Smooth muscle cell (in vitro differentiated cells): ENCODE measurements at regions not wholly inside any gene's neighbourhood (a gene's known extent, or its start where the extent isn't known, plus 50 kb on each side); places are given as distances from the start of the nearest gene placed in this dataset.

ENCODE experiments used
- DNase-seq: peaks from one replicate; lab custom pipeline; 2025; ENCODE audit not compliant: unreplicated experiment; lab: John Stamatoyannopoulos, UW
- H2AFZ ChIP-seq: fragments of 200-600 bp; sonication (generic); 2 replicates; pipeline ENCODE4 v1.6.0; 2016; ENCODE audit warnings: antibody characterized with exemption, low read depth, mild to moderate bottlenecking
- H3F3A ChIP-seq: fragments of 200-600 bp; sonication (generic); 2 replicates; pipeline ENCODE4 v1.6.0; 2017; ENCODE audit warnings: antibody characterized with exemption, low read depth
- H3K27ac ChIP-seq: fragments of 200-600 bp; sonication (generic); 2 replicates; pipeline ENCODE4 v1.5.1; 2016; ENCODE audit warnings: low read depth, mild to moderate bottlenecking
- H3K27me3 ChIP-seq: fragments of 200-600 bp; sonication (generic); 2 replicates; pipeline ENCODE4 v1.6.1; 2016; ENCODE audit warnings: low read depth, mild to moderate bottlenecking
- H3K36me3 ChIP-seq: fragments of 200-600 bp; sonication (generic); 2 replicates; pipeline ENCODE4 v1.5.1; 2016; ENCODE audit warnings: low read depth
- H3K4me1 ChIP-seq: fragments of 200-600 bp; sonication (generic); 2 replicates; pipeline ENCODE4 v1.5.1; 2016; ENCODE audit warnings: low read depth
- H3K4me2 ChIP-seq: fragments of 200-600 bp; sonication (generic); 2 replicates; pipeline ENCODE4 v1.6.0; 2016; ENCODE audit warnings: mild to moderate bottlenecking
- H3K4me3 ChIP-seq: fragments of 200-600 bp; sonication (generic); 2 replicates; pipeline ENCODE4 v1.5.1; 2016; ENCODE audit warnings: mild to moderate bottlenecking
- H3K79me2 ChIP-seq: fragments of 200-600 bp; sonication (generic); 2 replicates; pipeline ENCODE4 v1.6.0; 2016; ENCODE audit warnings: low read depth, mild to moderate bottlenecking
- H3K9ac ChIP-seq: fragments of 200-600 bp; sonication (generic); 2 replicates; pipeline ENCODE4 v1.6.0; 2016; ENCODE audit warnings: low read depth
- H3K9me3 ChIP-seq: fragments of 200-600 bp; sonication (generic); replicated peaks from 2 replicates; pipeline ENCODE4 v1.5.1; 2016; ENCODE audit warnings: low read depth
- H4K20me1 ChIP-seq: fragments of 200-600 bp; sonication (generic); 2 replicates; pipeline ENCODE4 v1.6.0; 2016; ENCODE audit warnings: low read depth
- WGBS: methylation state at CpG from one replicate; pipeline ENCODE4 v1.1.7; 2016; ENCODE audit warnings: low lambda C conversion rate; 5-methylcytosine and 5-hydroxymethylcytosine counted together
- TF ChIP-seq, protein P1 (sequence below): fragments of 200-600 bp; sonication (generic); IDR thresholded peaks from 2 replicates; pipeline ENCODE4 v1.5.1; 2017; ENCODE audit warnings: borderline replicate concordance, mild to moderate bottlenecking, antibody characterized with exemption; ENCODE audit not compliant: insufficient read depth, poor library complexity, severe bottlenecking

DNA sequence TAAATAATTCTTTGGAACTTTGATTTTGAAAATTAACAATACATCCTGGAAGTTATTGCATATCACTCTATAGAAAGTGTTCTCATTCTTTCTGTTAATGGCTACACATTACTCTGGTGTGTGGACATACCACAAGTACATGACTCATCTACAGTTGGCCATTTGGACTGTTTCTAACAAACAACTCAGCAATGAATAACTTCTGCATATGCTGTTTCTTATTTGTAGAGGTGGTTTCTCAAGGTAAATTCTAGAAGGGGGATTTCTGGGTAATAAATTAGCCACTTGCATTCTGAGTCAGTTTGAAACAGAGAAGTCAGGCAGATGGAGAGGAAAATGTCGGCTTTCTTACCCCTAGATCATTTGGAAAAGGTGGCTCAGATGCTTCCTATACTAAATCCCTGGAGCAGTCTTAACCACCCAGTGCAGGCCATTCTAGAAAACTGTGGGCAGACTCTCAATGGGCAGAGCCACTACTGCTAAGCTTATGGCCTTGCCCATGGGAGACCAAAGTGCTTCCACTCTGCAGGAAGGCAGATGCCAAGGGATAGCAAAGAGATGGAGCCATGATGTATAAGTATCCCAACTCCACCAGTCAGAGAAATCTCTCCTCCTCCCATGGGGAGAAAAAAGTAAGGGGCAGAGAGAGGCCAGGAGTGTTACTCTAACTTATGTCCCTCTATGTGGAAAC is 194.0 kb upstream of the PLPP4 start:
- H3K4me2 ChIP-seq, result no peak overlapping the region
- no peak overlapping the region for H3K27ac ChIP-seq
- no peaks in the 10 kb centered on the region for H3K9me3 ChIP-seq
- H3K4me1 ChIP-seq, result no peaks in the 10 kb centered on the region
- no peaks in the 10 kb centered on the region for H3K79me2 ChIP-seq
- H4K20me1 ChIP-seq, result no peaks in the 10 kb centered on the region
- H3F3A ChIP-seq, result no peaks in the 10 kb centered on the region
- TF ChIP-seq, protein P1, sequence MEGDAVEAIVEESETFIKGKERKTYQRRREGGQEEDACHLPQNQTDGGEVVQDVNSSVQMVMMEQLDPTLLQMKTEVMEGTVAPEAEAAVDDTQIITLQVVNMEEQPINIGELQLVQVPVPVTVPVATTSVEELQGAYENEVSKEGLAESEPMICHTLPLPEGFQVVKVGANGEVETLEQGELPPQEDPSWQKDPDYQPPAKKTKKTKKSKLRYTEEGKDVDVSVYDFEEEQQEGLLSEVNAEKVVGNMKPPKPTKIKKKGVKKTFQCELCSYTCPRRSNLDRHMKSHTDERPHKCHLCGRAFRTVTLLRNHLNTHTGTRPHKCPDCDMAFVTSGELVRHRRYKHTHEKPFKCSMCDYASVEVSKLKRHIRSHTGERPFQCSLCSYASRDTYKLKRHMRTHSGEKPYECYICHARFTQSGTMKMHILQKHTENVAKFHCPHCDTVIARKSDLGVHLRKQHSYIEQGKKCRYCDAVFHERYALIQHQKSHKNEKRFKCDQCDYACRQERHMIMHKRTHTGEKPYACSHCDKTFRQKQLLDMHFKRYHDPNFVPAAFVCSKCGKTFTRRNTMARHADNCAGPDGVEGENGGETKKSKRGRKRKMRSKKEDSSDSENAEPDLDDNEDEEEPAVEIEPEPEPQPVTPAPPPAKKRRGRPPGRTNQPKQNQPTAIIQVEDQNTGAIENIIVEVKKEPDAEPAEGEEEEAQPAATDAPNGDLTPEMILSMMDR, result no peak
- H3K27me3 ChIP-seq, result no peaks in the 10 kb centered on the region
- no peak overlapping the region for H2AFZ ChIP-seq
- DNase-seq, result no peak
- H3K9ac ChIP-seq, result no peak overlapping the region
- 93% methylated on average over 1 of the region's 1 CpG for WGBS
- H3K4me3 ChIP-seq, result no peak overlapping the region
- H3K36me3 ChIP-seq, result no peaks in the 10 kb centered on the region

DNA sequence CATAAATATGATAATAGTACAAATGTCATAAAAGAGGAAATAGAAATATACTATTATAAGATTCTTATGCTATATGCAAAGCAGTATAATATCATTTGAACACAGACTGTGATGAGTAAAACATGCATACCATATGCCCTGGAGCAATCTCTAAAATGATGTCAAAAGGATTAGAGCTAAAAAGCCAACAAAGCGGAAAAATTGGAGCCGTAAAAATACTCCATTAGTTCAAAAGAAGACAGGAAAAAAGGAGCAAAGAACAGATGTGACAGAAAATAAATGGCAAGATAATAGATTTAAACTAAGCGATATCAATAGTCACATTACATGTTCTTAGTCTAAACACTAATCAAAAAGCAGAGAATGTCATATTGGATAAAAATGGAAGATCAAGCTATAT is 191.0 kb upstream of the PLPP4 start:
- H3K4me2 ChIP-seq, result no peak overlapping the region
- no peak overlapping the region for H3K27ac ChIP-seq
- H3K27me3 ChIP-seq, result no peaks in the 10 kb centered on the region
- TF ChIP-seq, protein P1, result no peak
- no peak for DNase-seq
- H3K9ac ChIP-seq, result no peak overlapping the region
- no peak overlapping the region for H2AFZ ChIP-seq
- no peaks in the 10 kb centered on the region for H3K36me3 ChIP-seq
- WGBS, result 70% methylated on average over 3 of the region's 3 CpGs
- H3F3A ChIP-seq, result no peaks in the 10 kb centered on the region
- no peak overlapping the region for H3K4me3 ChIP-seq
- H4K20me1 ChIP-seq, result no peaks in the 10 kb centered on the region
- H3K9me3 ChIP-seq, result no peaks in the 10 kb centered on the region
- no peaks in the 10 kb centered on the region for H3K79me2 ChIP-seq
- no peaks in the 10 kb centered on the region for H3K4me1 ChIP-seq

DNA sequence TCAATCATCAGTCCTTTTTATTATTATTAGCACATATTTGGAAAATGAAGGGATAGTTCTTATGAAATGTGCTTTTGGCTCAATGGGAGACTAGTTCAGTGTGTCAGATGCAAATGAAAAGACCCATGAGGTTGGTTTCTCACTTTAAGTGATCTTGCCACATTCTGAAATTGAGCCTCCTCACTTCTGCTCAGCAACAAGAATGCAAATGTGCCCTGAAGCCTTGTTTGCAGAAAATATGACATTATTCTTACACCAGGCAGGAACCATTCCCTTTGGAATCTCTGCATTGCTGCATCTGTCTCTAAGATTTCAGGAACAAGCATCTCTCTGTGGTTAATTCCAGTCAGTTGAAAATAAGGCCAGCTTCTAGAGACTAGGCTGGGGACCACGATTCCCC is 186.1 kb upstream of the PLPP4 start:
- 74% methylated on average over 1 of the region's 1 CpG for WGBS
- no peaks in the 10 kb centered on the region for H3K27me3 ChIP-seq

DNA sequence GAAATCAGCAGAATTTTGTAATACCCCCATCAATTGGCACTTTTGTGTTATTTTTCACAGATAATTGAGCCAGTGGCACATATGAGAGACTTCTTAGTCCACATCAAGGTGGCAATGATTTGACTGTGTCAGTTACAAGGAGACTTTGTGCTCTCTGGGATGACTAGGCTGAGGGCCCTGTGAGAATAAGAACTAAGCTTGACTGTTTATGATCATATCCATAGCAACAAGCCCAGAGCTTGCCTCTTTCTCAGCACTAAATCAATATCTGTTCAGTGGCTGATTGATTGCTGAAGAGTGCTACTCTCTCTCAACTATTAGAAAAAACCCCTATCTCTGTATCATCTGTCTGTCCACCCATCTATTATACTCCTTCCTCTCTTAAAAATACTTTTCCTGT is 185.3 kb upstream of the PLPP4 start:
- Histone ChIP-seq H2AFZ (no peak overlapping the region), H3K4me2 (no peak overlapping the region), H3K27ac (no peak overlapping the region), H3K9ac (no peak overlapping the region), H3K9me3 (no peaks in the 10 kb centered on the region), H3K79me2 (no peaks in the 10 kb centered on the region), H3K4me1 (no peaks in the 10 kb centered on the region), H3K36me3 (no peaks in the 10 kb centered on the region), H4K20me1 (no peaks in the 10 kb centered on the region), H3F3A (no peaks in the 10 kb centered on the region), H3K4me3 (no peak overlapping the region), H3K27me3 (no peaks in the 10 kb centered on the region)
- DNase-seq, result no peak
- TF ChIP-seq, protein P1, result no peak

More for the DNA sequence above, 186.1 kb upstream of the PLPP4 start:
- Histone ChIP-seq H3K4me2 (no peak overlapping the region), H3K79me2 (no peaks in the 10 kb centered on the region), H4K20me1 (no peaks in the 10 kb centered on the region), H3F3A (no peaks in the 10 kb centered on the region), H3K9me3 (no peaks in the 10 kb centered on the region), H2AFZ (no peak overlapping the region), H3K4me3 (no peak overlapping the region), H3K4me1 (no peaks in the 10 kb centered on the region), H3K9ac (no peak overlapping the region), H3K27ac (no peak overlapping the region), H3K36me3 (no peaks in the 10 kb centered on the region)
- DNase-seq, result no peak
- TF ChIP-seq, protein P1, result no peak
